Glomerular endothelial cell (primary cell): ENCODE measurements at regions not wholly inside any gene's neighbourhood (a gene's known extent, or its start where the extent isn't known, plus 50 kb on each side); places are given as distances from the start of the nearest gene placed in this dataset.
"Not testable (repeated sequence)": the region's sequence is repeated elsewhere in the genome, so short reads cannot be mapped to it uniquely, and the experiment has no call there.

Experiments used
- DNase-seq: peaks from one replicate; pipeline ENCODE4 v3.0.0-alpha.2; 2011; ENCODE audit warnings: low read depth, low spot score; ENCODE audit errors: extremely low read depth

- DNase-seq: no peak
Observed at GRCh38 chr7:68699090-68699711, 899.1 kb upstream of the AUTS2 start.

GRCh38 chr7:68700414-68700813 lies 897.9 kb upstream of the AUTS2 start:
- no peak for DNase-seq

- no peak for DNase-seq
Observed at GRCh38 chr7:68706291-68706690, 892.0 kb upstream of the AUTS2 start.

GRCh38 chr7:68707159-68707558 lies 891.1 kb upstream of the AUTS2 start:
- no peak for DNase-seq

GRCh38 chr7:68707958-68708357 lies 890.3 kb upstream of the AUTS2 start:
- DNase-seq: no peak

GRCh38 chr7:68712956-68713495 lies 885.2 kb upstream of the AUTS2 start:
- no peak for DNase-seq

GRCh38 chr7:68714135-68714534 lies 884.1 kb upstream of the AUTS2 start:
- DNase-seq: not testable (repeated sequence)

GRCh38 chr7:68715907-68716306 lies 882.4 kb upstream of the AUTS2 start:
- no peak for DNase-seq

- DNase-seq: no peak
Observed at GRCh38 chr7:68717176-68717575, 881.1 kb upstream of the AUTS2 start.

GRCh38 chr7:68718097-68718551 lies 880.2 kb upstream of the AUTS2 start:
- DNase-seq: no peak

GRCh38 chr7:68720697-68721096 lies 877.6 kb upstream of the AUTS2 start:
- no peak for DNase-seq

- no peak for DNase-seq
Observed at GRCh38 chr7:68722044-68722443, 876.2 kb upstream of the AUTS2 start.

GRCh38 chr7:68724965-68725364 lies 873.3 kb upstream of the AUTS2 start:
- DNase-seq: no peak

GRCh38 chr7:68725843-68726785 lies 872.2 kb upstream of the AUTS2 start:
- no peak for DNase-seq

GRCh38 chr7:68728720-68729119 lies 869.6 kb upstream of the AUTS2 start:
- DNase-seq: not testable (repeated sequence)

GRCh38 chr7:68729371-68729770 lies 868.9 kb upstream of the AUTS2 start:
- no peak for DNase-seq

GRCh38 chr7:68730194-68730593 lies 868.1 kb upstream of the AUTS2 start:
- no peak for DNase-seq

- no peak for DNase-seq
Observed at GRCh38 chr7:68730964-68731363, 867.3 kb upstream of the AUTS2 start.

GRCh38 chr7:68733219-68734153 lies 864.8 kb upstream of the AUTS2 start:
- no peak for DNase-seq

- no peak for DNase-seq
Observed at GRCh38 chr7:68734431-68734830, 863.8 kb upstream of the AUTS2 start.

GRCh38 chr7:68739306-68739705 lies 859.0 kb upstream of the AUTS2 start:
- DNase-seq: no peak
